GM12878 (cell line): ENCODE measurements at regions not wholly inside any gene's neighbourhood (a gene's known extent, or its start where the extent isn't known, plus 50 kb on each side); places are given as distances from the start of the nearest gene placed in this dataset.

Experiments
- CREB1 ChIP-seq: IDR thresholded peaks from 2 replicates; pipeline ENCODE4 v1.6.1; 2012; ENCODE audit warnings: low read depth, mild to moderate bottlenecking, inconsistent platforms
- EZH2 ChIP-seq: IDR thresholded peaks from 2 replicates; pipeline ENCODE4 v1.6.1; 2012; ENCODE audit warnings: low read depth, mild to moderate bottlenecking, control low read depth, inconsistent platforms, low read length, borderline replicate concordance; ENCODE audit not compliant: control insufficient read depth
- HCFC1 ChIP-seq: fragments of 150-350 bp; IDR thresholded peaks from 2 replicates; pipeline ENCODE4 v1.6.1; 2014; ENCODE audit warnings: low read length
- NFYB ChIP-seq: IDR thresholded peaks from 2 replicates; pipeline ENCODE4 v1.6.1; 2011; ENCODE audit warnings: low read depth, mild to moderate bottlenecking, low read length, improper control_type of control experiment, moderate library complexity; ENCODE audit not compliant: insufficient read depth
- TF ChIP-seq, protein P1 (sequence below): fragments of 150-350 bp; IDR thresholded peaks from 2 replicates; pipeline ENCODE4 v1.6.1; 2016; ENCODE audit warnings: low read depth, low read length
- TF ChIP-seq, protein P2 (sequence below): IDR thresholded peaks from 2 replicates; pipeline ENCODE4 v1.6.1; 2011; ENCODE audit warnings: borderline replicate concordance, low read depth, mild to moderate bottlenecking, moderate library complexity, low read length; ENCODE audit not compliant: insufficient read depth, poor library complexity, severe bottlenecking
- TF ChIP-seq, protein P3 (sequence below), 3 experiments: IDR thresholded peaks in 2 of 3; conservative IDR thresholded peaks in 1 of 3; 2 replicates each; pipeline ENCODE4 v1.5.1; 2011; ENCODE audit warnings: low read depth in 3 of 3, low read length in 3 of 3, mild to moderate bottlenecking in 3 of 3, control low read depth in 2 of 3, moderate library complexity in 2 of 3, inconsistent platforms in 1 of 3, mixed read lengths in 1 of 3; ENCODE audit not compliant: control insufficient read depth in 2 of 3, insufficient read depth in 1 of 3; ENCODE audit errors: extremely low read depth in 1 of 3

DNA sequence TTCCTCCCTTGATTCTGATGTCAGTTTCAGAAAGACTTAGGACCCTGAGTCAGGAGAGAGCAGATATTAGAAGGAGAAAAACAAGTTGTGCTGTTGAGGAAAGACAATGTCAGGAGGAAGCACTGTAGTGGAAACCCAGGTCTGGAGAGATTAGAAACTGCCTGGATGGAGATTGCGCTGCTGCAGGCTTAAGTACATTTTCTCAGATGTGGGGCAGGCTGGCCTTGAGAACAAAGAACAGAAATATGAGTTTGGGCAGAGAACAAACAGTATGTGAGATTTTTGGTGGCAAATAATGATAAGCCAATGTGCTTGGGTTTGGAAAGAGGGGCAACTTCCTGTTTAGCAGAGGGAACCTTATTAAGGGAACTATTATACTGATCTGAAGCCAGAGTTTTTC, 74.3 kb upstream of the PRMT8 start:
- TF ChIP-seq, protein P1, sequence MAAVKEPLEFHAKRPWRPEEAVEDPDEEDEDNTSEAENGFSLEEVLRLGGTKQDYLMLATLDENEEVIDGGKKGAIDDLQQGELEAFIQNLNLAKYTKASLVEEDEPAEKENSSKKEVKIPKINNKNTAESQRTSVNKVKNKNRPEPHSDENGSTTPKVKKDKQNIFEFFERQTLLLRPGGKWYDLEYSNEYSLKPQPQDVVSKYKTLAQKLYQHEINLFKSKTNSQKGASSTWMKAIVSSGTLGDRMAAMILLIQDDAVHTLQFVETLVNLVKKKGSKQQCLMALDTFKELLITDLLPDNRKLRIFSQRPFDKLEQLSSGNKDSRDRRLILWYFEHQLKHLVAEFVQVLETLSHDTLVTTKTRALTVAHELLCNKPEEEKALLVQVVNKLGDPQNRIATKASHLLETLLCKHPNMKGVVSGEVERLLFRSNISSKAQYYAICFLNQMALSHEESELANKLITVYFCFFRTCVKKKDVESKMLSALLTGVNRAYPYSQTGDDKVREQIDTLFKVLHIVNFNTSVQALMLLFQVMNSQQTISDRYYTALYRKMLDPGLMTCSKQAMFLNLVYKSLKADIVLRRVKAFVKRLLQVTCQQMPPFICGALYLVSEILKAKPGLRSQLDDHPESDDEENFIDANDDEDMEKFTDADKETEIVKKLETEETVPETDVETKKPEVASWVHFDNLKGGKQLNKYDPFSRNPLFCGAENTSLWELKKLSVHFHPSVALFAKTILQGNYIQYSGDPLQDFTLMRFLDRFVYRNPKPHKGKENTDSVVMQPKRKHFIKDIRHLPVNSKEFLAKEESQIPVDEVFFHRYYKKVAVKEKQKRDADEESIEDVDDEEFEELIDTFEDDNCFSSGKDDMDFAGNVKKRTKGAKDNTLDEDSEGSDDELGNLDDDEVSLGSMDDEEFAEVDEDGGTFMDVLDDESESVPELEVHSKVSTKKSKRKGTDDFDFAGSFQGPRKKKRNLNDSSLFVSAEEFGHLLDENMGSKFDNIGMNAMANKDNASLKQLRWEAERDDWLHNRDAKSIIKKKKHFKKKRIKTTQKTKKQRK: no peak
- TF ChIP-seq CREB1 (no peak), NFYB (no peak), HCFC1 (no peak), EZH2 (no peak)
- TF ChIP-seq, protein P2, sequence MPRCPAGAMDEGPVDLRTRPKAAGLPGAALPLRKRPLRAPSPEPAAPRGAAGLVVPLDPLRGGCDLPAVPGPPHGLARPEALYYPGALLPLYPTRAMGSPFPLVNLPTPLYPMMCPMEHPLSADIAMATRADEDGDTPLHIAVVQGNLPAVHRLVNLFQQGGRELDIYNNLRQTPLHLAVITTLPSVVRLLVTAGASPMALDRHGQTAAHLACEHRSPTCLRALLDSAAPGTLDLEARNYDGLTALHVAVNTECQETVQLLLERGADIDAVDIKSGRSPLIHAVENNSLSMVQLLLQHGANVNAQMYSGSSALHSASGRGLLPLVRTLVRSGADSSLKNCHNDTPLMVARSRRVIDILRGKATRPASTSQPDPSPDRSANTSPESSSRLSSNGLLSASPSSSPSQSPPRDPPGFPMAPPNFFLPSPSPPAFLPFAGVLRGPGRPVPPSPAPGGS: no peak
- TF ChIP-seq, protein P3, sequence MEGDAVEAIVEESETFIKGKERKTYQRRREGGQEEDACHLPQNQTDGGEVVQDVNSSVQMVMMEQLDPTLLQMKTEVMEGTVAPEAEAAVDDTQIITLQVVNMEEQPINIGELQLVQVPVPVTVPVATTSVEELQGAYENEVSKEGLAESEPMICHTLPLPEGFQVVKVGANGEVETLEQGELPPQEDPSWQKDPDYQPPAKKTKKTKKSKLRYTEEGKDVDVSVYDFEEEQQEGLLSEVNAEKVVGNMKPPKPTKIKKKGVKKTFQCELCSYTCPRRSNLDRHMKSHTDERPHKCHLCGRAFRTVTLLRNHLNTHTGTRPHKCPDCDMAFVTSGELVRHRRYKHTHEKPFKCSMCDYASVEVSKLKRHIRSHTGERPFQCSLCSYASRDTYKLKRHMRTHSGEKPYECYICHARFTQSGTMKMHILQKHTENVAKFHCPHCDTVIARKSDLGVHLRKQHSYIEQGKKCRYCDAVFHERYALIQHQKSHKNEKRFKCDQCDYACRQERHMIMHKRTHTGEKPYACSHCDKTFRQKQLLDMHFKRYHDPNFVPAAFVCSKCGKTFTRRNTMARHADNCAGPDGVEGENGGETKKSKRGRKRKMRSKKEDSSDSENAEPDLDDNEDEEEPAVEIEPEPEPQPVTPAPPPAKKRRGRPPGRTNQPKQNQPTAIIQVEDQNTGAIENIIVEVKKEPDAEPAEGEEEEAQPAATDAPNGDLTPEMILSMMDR (IDR thresholded peaks at IDR 0.05 in 2 of 3, conservative IDR thresholded peaks at IDR 0.05 in 1 of 3; ENCODE audit: control insufficient read depth in 2 of 3, extremely low read depth in 1 of 3, insufficient read depth in 1 of 3, low read depth in 3 of 3, low read length in 3 of 3): no peak
